ENCODE measurements at regions not wholly inside any gene's neighbourhood (a gene's known extent, or its start where the extent isn't known, plus 50 kb on each side); places are given as distances from the start of the nearest gene placed in this dataset.
A peak's percentile ranks its signal among the peaks of the same experiment; 100 is the strongest.

GRCh38 chr12:86774841-86775388 is 518.7 kb upstream of the MGAT4C start:
- no peaks in the 10 kb centered on the region for H3K27me3 ChIP-seq (ENCODE audit: control insufficient read depth, insufficient read depth, low read length)

GRCh38 chr12:86772696-86773095 is 516.5 kb upstream of the MGAT4C start:
- Histone ChIP-seq H3K4me3 (ENCODE audit: low read length) (no peak overlapping the region), H3K36me3 (ENCODE audit: insufficient read depth, low read length) (no peaks in the 10 kb centered on the region), H3K27me3 (ENCODE audit: control insufficient read depth, insufficient read depth, low read length) (no peaks in the 10 kb centered on the region), H3K9me3 (replicated peaks; ENCODE audit: low read length) (no peaks in the 10 kb centered on the region), H3K4me2 (ENCODE audit: low read length) (no peak overlapping the region), H3K9ac (ENCODE audit: low read depth, low read length) (no peak overlapping the region), H3K4me1 (ENCODE audit: control insufficient read depth, insufficient read depth, low read length) (no peaks in the 10 kb centered on the region)

More at GRCh38 chr12:86774841-86775388, 518.7 kb upstream of the MGAT4C start:
- H3K4me3 ChIP-seq (ENCODE audit: low read length) = no peak overlapping the region
- no peak overlapping the region for H3K9ac ChIP-seq (ENCODE audit: low read depth, low read length)
- H3K4me2 ChIP-seq (ENCODE audit: low read length) = no peak overlapping the region
- no peaks in the 10 kb centered on the region for H3K36me3 ChIP-seq (ENCODE audit: insufficient read depth, low read length)
- H3K9me3 ChIP-seq (replicated peaks; ENCODE audit: low read length) = no peaks in the 10 kb centered on the region
- H3K4me1 ChIP-seq (ENCODE audit: control insufficient read depth, insufficient read depth, low read length) = no peaks in the 10 kb centered on the region

- H3K4me2 ChIP-seq (ENCODE audit: low read length) = no peak overlapping the region
- H3K27me3 ChIP-seq (ENCODE audit: control insufficient read depth, insufficient read depth, low read length) = no peaks in the 10 kb centered on the region
- no peaks in the 10 kb centered on the region for H3K36me3 ChIP-seq (ENCODE audit: insufficient read depth, low read length)
Observed at GRCh38 chr12:86770871-86771270, 514.7 kb upstream of the MGAT4C start.

GRCh38 chr12:86748894-86749293 is 492.7 kb upstream of the MGAT4C start:
- Histone ChIP-seq H3K27me3 (ENCODE audit: control insufficient read depth, insufficient read depth, low read length) (no peaks in the 10 kb centered on the region), H3K36me3 (ENCODE audit: insufficient read depth, low read length) (no peaks in the 10 kb centered on the region), H3K9me3 (replicated peaks; ENCODE audit: low read length) (no peaks in the 10 kb centered on the region), H3K4me1 (ENCODE audit: control insufficient read depth, insufficient read depth, low read length) (no peaks in the 10 kb centered on the region), H3K4me2 (ENCODE audit: low read length) (no peak overlapping the region), H3K9ac (ENCODE audit: low read depth, low read length) (no peak overlapping the region), H3K4me3 (ENCODE audit: low read length) (no peak overlapping the region)

More at GRCh38 chr12:86770871-86771270, 514.7 kb upstream of the MGAT4C start:
- no peak overlapping the region for H3K4me3 ChIP-seq (ENCODE audit: low read length)
- no peak overlapping the region for H3K9ac ChIP-seq (ENCODE audit: low read depth, low read length)
- H3K4me1 ChIP-seq (ENCODE audit: control insufficient read depth, insufficient read depth, low read length) = no peaks in the 10 kb centered on the region
- no peaks in the 10 kb centered on the region for H3K9me3 ChIP-seq (replicated peaks; ENCODE audit: low read length)

GRCh38 chr12:86744547-86745212 is 488.5 kb upstream of the MGAT4C start:
- H3K27me3 ChIP-seq (ENCODE audit: control insufficient read depth, insufficient read depth, low read length) = no peaks in the 10 kb centered on the region
- H3K36me3 ChIP-seq (ENCODE audit: insufficient read depth, low read length) = no peaks in the 10 kb centered on the region
- H3K9me3 ChIP-seq (replicated peaks; ENCODE audit: low read length) = no peaks in the 10 kb centered on the region
- no peak overlapping the region for H3K4me2 ChIP-seq (ENCODE audit: low read length)
- H3K4me1 ChIP-seq (ENCODE audit: control insufficient read depth, insufficient read depth, low read length) = no peaks in the 10 kb centered on the region
- H3K9ac ChIP-seq (ENCODE audit: low read depth, low read length) = no peak overlapping the region
- H3K4me3 ChIP-seq (ENCODE audit: low read length) = no peak overlapping the region

GRCh38 chr12:86743875-86744536 is 487.8 kb upstream of the MGAT4C start:
- Histone ChIP-seq H3K4me2 (ENCODE audit: low read length) (no peak overlapping the region), H3K27me3 (ENCODE audit: control insufficient read depth, insufficient read depth, low read length) (no peaks in the 10 kb centered on the region), H3K9ac (ENCODE audit: low read depth, low read length) (no peak overlapping the region), H3K4me1 (ENCODE audit: control insufficient read depth, insufficient read depth, low read length) (no peaks in the 10 kb centered on the region), H3K4me3 (ENCODE audit: low read length) (no peak overlapping the region), H3K9me3 (replicated peaks; ENCODE audit: low read length) (no peaks in the 10 kb centered on the region), H3K36me3 (ENCODE audit: insufficient read depth, low read length) (no peaks in the 10 kb centered on the region)

- Histone ChIP-seq H3K36me3 (ENCODE audit: insufficient read depth, low read length) (no peaks in the 10 kb centered on the region), H3K4me2 (ENCODE audit: low read length) (no peak overlapping the region), H3K4me1 (ENCODE audit: control insufficient read depth, insufficient read depth, low read length) (no peaks in the 10 kb centered on the region), H3K9me3 (replicated peaks; ENCODE audit: low read length) (no peaks in the 10 kb centered on the region), H3K4me3 (ENCODE audit: low read length) (no peak overlapping the region), H3K9ac (ENCODE audit: low read depth, low read length) (no peak overlapping the region), H3K27me3 (ENCODE audit: control insufficient read depth, insufficient read depth, low read length) (no peaks in the 10 kb centered on the region)
Observed at GRCh38 chr12:86741531-86741930, 485.3 kb upstream of the MGAT4C start.

- Histone ChIP-seq H3K4me2 (ENCODE audit: low read length) (no peak overlapping the region), H3K4me1 (ENCODE audit: control insufficient read depth, insufficient read depth, low read length) (no peaks in the 10 kb centered on the region), H3K36me3 (ENCODE audit: insufficient read depth, low read length) (no peaks in the 10 kb centered on the region), H3K9me3 (replicated peaks; ENCODE audit: low read length) (no peaks in the 10 kb centered on the region), H3K9ac (ENCODE audit: low read depth, low read length) (no peak overlapping the region), H3K4me3 (ENCODE audit: low read length) (no peak overlapping the region), H3K27me3 (ENCODE audit: control insufficient read depth, insufficient read depth, low read length) (no peaks in the 10 kb centered on the region)
Observed at GRCh38 chr12:86735851-86736250, 479.7 kb upstream of the MGAT4C start.

GRCh38 chr12:86735072-86735471 is 478.9 kb upstream of the MGAT4C start:
- Histone ChIP-seq H3K27me3 (ENCODE audit: control insufficient read depth, insufficient read depth, low read length) (no peaks in the 10 kb centered on the region), H3K9me3 (replicated peaks; ENCODE audit: low read length) (no peaks in the 10 kb centered on the region), H3K4me2 (ENCODE audit: low read length) (no peak overlapping the region), H3K9ac (ENCODE audit: low read depth, low read length) (no peak overlapping the region), H3K36me3 (ENCODE audit: insufficient read depth, low read length) (no peaks in the 10 kb centered on the region), H3K4me1 (ENCODE audit: control insufficient read depth, insufficient read depth, low read length) (no peaks in the 10 kb centered on the region), H3K4me3 (ENCODE audit: low read length) (no peak overlapping the region)

GRCh38 chr12:86730233-86730632 is 474.0 kb upstream of the MGAT4C start:
- Histone ChIP-seq H3K4me2 (ENCODE audit: low read length) (no peak overlapping the region), H3K4me3 (ENCODE audit: low read length) (no peak overlapping the region), H3K4me1 (ENCODE audit: control insufficient read depth, insufficient read depth, low read length) (peaks cover 7% of the 10 kb centered on the region), H3K9me3 (replicated peaks; ENCODE audit: low read length) (no peaks in the 10 kb centered on the region), H3K27me3 (ENCODE audit: control insufficient read depth, insufficient read depth, low read length) (no peaks in the 10 kb centered on the region), H3K9ac (ENCODE audit: low read depth, low read length) (no peak overlapping the region), H3K36me3 (ENCODE audit: insufficient read depth, low read length) (no peaks in the 10 kb centered on the region)

GRCh38 chr12:86729739-86730138 is 473.5 kb upstream of the MGAT4C start:
- Histone ChIP-seq H3K27me3 (ENCODE audit: control insufficient read depth, insufficient read depth, low read length) (no peaks in the 10 kb centered on the region), H3K9me3 (replicated peaks; ENCODE audit: low read length) (no peaks in the 10 kb centered on the region), H3K9ac (ENCODE audit: low read depth, low read length) (no peak overlapping the region), H3K4me1 (ENCODE audit: control insufficient read depth, insufficient read depth, low read length) (peaks cover 11% of the 10 kb centered on the region), H3K36me3 (ENCODE audit: insufficient read depth, low read length) (no peaks in the 10 kb centered on the region), H3K4me3 (ENCODE audit: low read length) (no peak overlapping the region), H3K4me2 (ENCODE audit: low read length) (no peak overlapping the region)

- no peaks in the 10 kb centered on the region for H3K36me3 ChIP-seq (ENCODE audit: insufficient read depth, low read length)
- H3K27me3 ChIP-seq (ENCODE audit: control insufficient read depth, insufficient read depth, low read length) = no peaks in the 10 kb centered on the region
- H3K4me1 ChIP-seq (ENCODE audit: control insufficient read depth, insufficient read depth, low read length) = peaks cover 11% of the 10 kb centered on the region
- H3K4me2 ChIP-seq (ENCODE audit: low read length) = peak overlapping the region; percentile 7
- H3K9me3 ChIP-seq (replicated peaks; ENCODE audit: low read length) = no peaks in the 10 kb centered on the region
- no peak overlapping the region for H3K4me3 ChIP-seq (ENCODE audit: low read length)
- H3K9ac ChIP-seq (ENCODE audit: low read depth, low read length) = no peak overlapping the region
Observed at GRCh38 chr12:86727160-86727559, 471.0 kb upstream of the MGAT4C start.
